ENCODE measurements at regions not wholly inside any gene's neighbourhood (a gene's known extent, or its start where the extent isn't known, plus 50 kb on each side); places are given as distances from the start of the nearest gene placed in this dataset.

- no peak for DNase-seq
Measured at GRCh38 chr6:87798393-87799278, 96.6 kb upstream of the AKIRIN2 start.

- no peak for DNase-seq
Measured at GRCh38 chr6:87794922-87795885, 93.2 kb upstream of the AKIRIN2 start.

GRCh38 chr6:87793315-87793714, 91.3 kb upstream of the AKIRIN2 start:
- DNase-seq: no peak

GRCh38 chr6:87791982-87792381, 89.9 kb upstream of the AKIRIN2 start:
- DNase-seq: no peak

GRCh38 chr6:87791485-87791884, 89.5 kb upstream of the AKIRIN2 start:
- DNase-seq: no peak

- no peak for DNase-seq
Measured at GRCh38 chr6:87791029-87791428, 89.0 kb upstream of the AKIRIN2 start.

GRCh38 chr6:87789900-87790290, 87.9 kb upstream of the AKIRIN2 start:
- no peak for DNase-seq

- DNase-seq: peak; percentile 42
Measured at GRCh38 chr6:87789198-87789899, 87.3 kb upstream of the AKIRIN2 start.

- DNase-seq: no peak
Measured at GRCh38 chr6:87788141-87788540, 86.1 kb upstream of the AKIRIN2 start.

- DNase-seq: no peak
Measured at GRCh38 chr6:87785229-87785862, 83.3 kb upstream of the AKIRIN2 start.

- DNase-seq: no peak
Measured at GRCh38 chr6:87784690-87785089, 82.7 kb upstream of the AKIRIN2 start.

- DNase-seq: no peak
Measured at GRCh38 chr6:87784051-87784450, 82.0 kb upstream of the AKIRIN2 start.

- no peak for DNase-seq
Measured at GRCh38 chr6:87779542-87779941, 77.5 kb upstream of the AKIRIN2 start.

GRCh38 chr6:87772597-87773530, 70.8 kb upstream of the AKIRIN2 start:
- peak; percentile 12 for DNase-seq

GRCh38 chr6:87767478-87767877, 65.4 kb upstream of the AKIRIN2 start:
- DNase-seq: no peak

- no peak for DNase-seq
Measured at GRCh38 chr6:87766211-87766610, 64.2 kb upstream of the AKIRIN2 start.

- DNase-seq: no peak
Measured at GRCh38 chr6:87763901-87764300, 61.9 kb upstream of the AKIRIN2 start.

GRCh38 chr6:87763276-87763675, 61.2 kb upstream of the AKIRIN2 start:
- DNase-seq: no peak

- no peak for DNase-seq
Measured at GRCh38 chr6:87762116-87762515, 60.1 kb upstream of the AKIRIN2 start.

GRCh38 chr6:87757792-87758191, 55.8 kb upstream of the AKIRIN2 start:
- DNase-seq: no peak

GRCh38 chr6:87756858-87757257, 54.8 kb upstream of the AKIRIN2 start:
- peak; percentile 78 for DNase-seq
